ENCODE measurements at regions not wholly inside any gene's neighbourhood (a gene's known extent, or its start where the extent isn't known, plus 50 kb on each side); places are given as distances from the start of the nearest gene placed in this dataset.

DNA sequence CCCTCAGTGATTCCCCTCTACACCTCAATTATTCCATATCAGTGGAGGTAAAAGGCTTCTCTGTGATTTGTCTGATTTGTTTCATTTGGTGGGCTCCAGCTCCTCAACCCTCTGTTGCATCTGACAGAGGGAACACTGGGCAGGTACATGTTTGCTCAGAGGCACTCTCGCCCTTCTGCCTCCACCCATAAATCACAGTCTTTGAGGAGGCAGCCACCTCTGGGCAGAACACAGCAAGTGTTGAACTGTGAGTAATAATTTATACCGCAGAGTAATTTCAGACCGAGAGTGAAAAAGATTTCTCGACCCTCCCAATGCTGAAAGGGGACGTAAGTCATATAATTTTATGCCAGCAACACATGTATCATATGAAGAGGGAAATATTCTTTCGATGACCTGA is 330.1 kb upstream of the PBX1 start:
- in situ Hi-C loops (cut with HindIII; ENCODE audit: low sequenced_read_pairs), result no loop called here

DNA sequence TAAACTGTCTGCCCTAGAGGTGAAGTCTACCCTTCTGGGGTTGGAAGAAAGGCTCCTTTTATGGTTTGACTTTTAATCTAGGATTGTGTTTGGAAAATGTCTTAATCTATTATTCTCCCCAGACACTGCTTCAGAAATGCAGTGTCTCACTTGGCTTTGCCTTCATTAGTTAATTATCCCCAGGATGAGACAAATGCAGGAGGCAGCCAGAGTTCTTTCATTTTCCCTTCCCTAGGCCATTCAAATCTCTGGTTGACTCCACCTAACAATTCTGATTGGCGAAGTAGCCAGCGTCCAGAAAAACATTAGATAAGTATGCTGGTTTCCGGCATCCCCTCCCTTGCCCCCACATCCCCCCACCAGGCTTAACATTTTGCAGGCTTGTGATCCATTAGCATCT is 325.8 kb upstream of the PBX1 start:
- in situ Hi-C loops (cut with HindIII; ENCODE audit: low sequenced_read_pairs), result no loop called here

DNA sequence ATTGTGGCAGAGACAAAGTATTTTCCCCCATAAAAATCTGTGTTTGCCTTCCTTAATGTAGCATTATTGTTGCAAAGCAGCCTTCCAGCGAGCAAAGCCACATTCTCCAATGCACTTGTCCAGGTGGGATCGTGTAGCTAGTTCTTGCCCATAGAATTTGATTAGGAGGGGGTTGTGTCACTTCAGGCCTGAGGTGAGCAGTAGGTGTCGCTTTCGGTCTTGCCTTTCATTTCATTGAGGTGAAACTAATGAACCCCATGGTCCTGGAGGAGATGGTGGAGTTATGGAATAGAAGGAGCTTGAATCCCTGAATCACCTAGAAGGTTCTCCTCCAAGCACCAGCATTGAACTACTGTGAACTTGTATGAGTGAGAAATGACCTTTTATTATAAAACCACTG is 318.9 kb upstream of the PBX1 start:
- in situ Hi-C loops (cut with HindIII; ENCODE audit: low sequenced_read_pairs), result no loop called here

DNA sequence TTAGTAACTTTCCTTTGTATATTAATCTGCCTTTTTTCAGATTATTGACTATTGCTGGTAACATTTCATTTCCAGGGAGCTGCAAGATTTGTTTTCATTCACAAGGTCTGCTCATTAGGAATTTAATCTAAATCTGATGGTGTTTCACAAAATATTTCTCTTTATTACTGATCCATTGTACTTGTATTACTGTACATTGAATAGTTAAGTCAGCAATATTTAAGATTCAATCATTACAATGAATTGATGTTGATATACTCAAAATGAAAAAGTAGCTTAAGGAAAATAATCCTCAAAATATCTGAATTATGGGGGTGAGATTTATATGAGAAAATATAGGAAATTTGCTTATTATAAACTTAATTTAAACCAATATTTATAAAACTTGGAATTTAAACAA is 308.6 kb upstream of the PBX1 start:
- in situ Hi-C loops (cut with HindIII; ENCODE audit: low sequenced_read_pairs), result no loop called here

DNA sequence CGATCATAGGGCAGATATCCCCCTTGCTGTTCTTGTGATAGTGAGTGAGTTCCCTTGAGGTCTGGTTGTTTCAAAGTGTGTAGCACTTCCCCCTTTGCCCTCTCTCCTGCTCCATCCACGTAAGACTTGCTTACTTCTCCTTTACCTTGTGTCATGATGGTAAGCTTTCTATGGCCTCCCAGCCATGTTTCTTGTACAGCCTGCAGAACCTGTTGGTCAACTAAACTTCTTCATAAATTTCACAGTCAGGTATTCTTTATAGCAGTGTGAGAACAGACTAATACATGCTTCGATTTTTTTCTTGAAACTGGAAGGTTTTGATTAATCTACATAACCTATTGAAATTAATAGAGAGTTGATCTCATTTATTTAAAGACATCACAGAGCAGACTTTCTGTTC is 302.5 kb upstream of the PBX1 start:
- in situ Hi-C loops (cut with HindIII; ENCODE audit: low sequenced_read_pairs), result no loop called here

DNA sequence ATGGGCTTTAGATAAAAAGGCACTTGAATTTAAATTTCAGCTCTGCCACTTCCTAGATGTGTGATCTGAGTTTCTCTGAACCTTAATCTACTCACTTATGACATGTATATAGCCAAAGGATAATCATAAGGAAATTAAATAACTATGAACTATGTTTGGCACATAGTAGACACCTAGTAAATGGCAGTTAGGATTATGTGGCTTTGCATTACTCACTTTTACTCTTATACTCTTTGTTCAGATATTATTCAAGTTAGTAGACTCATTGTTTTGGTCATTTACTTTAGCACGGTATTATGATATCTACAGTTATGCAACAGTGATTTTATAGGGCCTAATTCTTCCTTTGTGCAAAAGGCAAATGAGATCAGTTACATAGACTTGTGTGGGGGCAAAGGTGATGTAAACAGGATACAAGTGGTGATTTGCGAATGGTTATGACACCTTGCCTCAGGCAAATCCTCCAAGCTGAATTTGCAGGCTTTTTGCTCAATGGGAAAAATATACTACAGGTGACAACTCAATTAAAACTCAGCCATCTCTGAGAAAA is 297.2 kb upstream of the PBX1 start:
- in situ Hi-C loops (cut with HindIII; ENCODE audit: low sequenced_read_pairs), result no loop called here

DNA sequence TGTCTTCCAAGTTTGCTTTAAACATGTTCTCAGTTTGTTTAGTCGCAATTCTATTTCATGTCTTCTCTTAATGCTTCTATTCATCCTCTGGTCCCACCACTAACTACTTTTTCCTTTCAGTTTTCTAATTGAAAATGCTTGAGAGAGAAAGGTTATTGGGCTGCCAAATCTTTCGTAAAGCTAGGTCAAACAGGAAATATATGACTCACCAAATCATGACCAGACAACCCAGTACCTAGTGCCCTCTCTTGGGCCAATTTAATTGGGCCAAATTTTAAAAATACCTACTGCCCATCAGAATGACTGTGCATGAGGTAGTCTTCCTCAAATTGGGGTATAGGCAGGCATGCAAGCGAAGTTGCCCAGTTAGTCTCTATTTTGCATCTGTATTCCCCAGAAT is 295.4 kb upstream of the PBX1 start:
- in situ Hi-C loops (cut with HindIII; ENCODE audit: low sequenced_read_pairs), result no loop called here

DNA sequence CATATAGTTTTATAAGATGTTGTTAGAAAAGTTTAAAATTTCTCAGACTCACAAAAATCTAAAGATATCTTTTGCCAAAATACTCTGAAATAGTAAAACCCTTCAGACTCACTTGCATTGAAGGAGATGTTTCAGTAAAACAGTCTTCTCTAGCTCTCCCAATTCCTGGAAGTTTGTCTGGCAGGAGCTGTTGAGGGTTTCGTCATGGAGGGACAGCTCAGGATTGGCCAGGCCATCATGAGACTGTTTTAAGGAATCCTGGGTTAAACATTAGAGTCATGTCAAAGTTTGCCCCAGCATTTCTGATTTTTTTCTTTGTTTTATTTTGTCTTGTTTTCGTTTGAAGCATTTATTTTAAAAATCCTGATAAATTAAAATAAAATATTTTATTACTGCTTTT is 293.8 kb upstream of the PBX1 start:
- in situ Hi-C loops (cut with HindIII; ENCODE audit: low sequenced_read_pairs), result no loop called here

DNA sequence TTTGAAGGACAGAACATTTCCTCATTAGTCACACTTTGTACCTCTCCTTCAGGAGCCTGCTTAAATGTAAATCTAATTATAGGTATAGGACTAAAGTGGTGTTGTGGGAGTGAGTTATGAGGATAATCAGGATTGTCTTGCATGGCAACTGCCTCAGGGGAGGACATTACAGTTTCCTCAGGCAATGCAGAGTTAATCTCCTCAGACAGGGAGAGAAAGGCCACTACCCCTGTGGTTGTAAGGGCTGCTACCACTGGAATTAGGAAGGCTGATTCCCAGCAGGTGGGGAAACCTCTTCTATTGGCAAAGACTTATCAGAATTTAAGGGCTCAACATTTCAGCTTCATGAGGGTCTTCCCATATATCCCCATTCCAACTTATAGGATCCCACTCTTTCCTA is 286.8 kb upstream of the PBX1 start:
- in situ Hi-C loops (cut with HindIII; ENCODE audit: low sequenced_read_pairs), result no loop called here

DNA sequence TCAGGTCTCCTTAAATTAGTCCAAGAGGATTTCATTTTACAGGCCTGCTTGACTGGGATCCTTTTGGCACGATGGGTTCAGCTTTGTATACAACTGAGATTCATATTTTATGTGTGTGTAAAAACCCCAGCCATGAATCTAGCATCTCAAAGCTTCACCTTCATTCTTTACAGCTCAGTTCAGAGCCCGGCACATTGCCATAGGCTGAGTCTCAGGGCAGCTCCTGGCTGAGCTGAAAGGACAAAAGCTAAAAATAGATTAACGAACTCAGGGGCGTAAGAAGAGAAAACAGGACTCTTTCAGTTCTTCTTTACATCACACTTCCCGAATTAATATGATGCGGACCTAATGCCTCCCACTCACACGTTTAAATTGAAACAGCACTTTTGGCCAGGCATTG is 262.8 kb upstream of the PBX1 start:
- in situ Hi-C loops (cut with HindIII; ENCODE audit: low sequenced_read_pairs), result no loop called here

DNA sequence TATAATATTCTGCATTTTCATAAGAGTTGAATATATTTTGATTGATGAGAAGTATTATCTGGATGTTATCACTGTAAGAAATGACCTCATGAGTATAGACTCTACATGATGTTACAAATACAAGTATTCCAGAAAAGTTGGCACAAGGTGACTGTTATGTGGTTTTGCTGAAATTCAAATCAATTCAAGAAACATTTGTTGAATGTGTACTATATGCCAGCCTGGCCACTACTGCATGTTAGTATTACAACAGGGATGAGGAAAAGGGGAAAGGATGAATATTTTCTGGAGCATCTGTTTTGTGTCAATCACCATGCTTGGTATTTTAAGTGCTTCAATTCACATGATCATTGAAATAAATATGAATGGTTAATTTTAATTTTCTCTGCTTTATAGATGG is 250.9 kb upstream of the PBX1 start:
- in situ Hi-C loops (cut with HindIII; ENCODE audit: low sequenced_read_pairs), result no loop called here

DNA sequence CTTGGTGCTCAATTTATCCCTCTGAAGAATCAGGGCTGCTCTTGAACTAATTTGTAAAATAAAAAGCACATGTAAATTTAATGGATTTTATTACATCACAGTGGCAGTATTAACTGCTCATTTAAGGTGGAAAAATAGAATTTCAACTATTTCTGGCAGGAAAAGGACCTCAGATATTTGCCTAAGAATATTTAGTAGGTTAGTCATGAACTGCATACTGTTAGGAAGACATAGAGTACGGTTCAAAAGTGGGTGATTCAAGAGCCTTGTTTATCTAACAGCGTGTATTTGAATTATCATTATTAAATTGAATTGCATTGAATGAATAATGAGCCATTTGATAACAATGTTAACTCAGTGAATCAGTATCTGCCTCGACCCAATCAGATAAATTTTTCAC is 248.8 kb upstream of the PBX1 start:
- in situ Hi-C loops (cut with HindIII; ENCODE audit: low sequenced_read_pairs), result no loop called here

DNA sequence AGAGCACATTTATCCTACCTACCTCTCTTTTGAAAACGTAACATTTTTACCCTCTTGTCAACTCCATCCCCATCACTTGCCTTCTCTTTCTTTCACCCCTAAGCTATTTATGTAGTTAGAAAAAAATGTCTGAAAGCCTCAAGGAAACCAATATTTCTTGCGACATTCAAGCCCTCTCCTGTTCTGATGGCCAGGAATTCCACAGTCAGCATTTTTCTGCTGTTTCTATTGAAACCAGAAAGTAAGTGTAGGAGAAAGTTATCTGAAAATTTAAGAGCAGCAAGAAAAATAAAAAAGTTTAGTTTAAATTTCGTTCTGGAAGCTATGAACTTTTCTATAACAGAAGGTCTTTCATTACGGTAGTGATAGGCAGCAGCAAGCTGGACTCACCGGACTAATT is 247.6 kb upstream of the PBX1 start:
- in situ Hi-C loops (cut with HindIII; ENCODE audit: low sequenced_read_pairs), result no loop called here

DNA sequence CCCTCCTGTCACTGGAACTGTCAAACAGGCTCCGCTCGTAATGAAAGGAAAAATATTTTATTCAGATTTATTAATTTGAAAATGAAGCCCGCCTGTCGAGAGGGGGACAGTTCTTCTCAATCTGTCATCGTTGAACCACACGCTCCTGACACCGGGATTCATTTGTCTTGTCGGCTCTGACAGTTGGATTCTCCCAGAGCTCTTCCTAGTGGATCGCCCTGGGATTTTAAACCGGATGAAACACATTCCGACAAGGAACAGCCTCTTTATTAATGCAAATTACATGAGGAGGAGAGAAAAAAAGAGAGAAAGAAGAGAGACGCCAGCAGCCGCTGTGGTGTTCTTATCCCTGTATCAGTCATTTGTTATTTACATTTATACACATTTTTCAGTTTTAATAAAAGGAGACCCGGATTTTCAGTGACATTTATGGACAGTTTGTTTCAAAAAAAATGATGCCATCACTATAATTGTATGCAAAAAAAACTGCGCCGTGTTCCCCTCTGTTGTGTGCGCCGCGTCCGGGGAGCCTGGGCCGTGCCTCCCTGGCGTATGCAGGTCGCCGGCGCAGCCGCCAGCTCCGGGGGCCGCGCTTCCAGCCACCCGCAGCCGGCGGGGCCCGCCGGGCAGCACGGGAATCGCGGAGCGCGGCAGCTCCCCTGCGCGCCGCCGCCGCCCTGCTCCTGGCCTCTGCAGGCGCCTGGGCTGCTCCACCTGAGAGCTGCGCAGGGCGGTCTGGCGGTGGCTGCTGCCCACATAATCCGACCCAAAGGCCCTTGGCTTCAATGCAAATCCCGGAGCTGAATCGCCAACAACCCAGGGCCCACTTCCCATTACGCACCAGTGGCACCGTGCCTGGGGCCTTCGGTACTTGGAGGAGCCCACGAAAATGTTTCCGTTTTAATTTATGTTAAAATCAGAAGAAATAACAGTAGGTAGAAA is 237.9 kb upstream of the PBX1 start:
- in situ Hi-C loops (cut with HindIII; ENCODE audit: low sequenced_read_pairs), result no loop called here

DNA sequence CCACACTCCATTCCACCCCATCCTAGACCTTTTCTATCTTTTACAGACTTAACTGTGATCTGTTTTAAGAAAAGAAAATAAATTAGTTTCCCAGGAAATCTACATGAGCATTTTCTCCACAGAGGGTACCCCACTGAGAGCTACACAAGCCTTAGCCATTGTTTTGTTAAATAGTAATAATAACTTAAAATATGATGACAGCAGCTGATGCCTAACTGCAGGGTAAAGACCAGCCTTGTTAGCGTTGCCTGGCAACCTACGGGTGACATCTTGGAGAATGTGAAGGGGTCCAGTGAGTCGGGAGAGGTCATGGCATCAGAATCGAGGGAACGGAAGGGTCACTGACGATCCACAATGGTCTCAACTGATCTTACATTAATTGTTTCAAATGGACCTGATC is 233.2 kb upstream of the PBX1 start:
- in situ Hi-C loops (cut with HindIII; ENCODE audit: low sequenced_read_pairs), result no loop called here

DNA sequence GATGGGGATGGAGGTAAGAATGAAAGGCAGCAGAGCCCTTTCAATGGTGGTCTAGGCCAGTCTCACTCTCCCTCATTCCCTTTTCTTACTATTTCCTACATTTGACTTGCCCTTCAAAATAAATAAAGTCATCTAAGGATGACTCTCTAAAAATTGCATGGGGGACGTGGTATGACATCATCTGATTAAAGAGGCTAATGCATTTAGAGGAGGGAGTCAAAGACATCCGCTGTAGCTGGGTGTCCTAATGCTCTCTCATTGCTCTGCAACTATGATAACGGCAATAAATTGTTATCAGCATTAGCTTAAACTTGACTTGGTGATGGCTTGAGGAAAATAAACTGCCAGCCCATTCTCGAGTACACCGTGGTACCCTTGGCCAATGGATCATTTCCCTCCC is 225.6 kb upstream of the PBX1 start:
- in situ Hi-C loops (cut with HindIII; ENCODE audit: low sequenced_read_pairs), result no loop called here

DNA sequence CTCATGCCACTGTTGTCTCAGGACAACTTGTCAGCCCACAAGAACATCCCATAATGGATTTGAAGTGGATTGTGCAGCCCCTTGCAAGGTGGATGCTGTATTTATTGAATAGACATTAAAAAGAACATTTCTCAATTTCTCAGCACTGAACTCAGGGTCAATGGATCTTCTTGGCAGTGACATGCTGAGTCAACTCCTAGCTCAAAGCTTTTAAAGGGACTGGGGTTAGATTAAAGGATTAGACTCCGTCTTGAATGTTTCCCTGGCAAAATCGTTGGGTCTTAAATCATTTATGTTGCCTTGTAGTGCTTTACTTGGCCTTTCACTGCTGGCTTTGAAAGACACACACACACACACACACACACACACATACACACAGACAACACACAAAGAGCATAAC is 221.6 kb upstream of the PBX1 start:
- in situ Hi-C loops (cut with HindIII; ENCODE audit: low sequenced_read_pairs), result no loop called here

DNA sequence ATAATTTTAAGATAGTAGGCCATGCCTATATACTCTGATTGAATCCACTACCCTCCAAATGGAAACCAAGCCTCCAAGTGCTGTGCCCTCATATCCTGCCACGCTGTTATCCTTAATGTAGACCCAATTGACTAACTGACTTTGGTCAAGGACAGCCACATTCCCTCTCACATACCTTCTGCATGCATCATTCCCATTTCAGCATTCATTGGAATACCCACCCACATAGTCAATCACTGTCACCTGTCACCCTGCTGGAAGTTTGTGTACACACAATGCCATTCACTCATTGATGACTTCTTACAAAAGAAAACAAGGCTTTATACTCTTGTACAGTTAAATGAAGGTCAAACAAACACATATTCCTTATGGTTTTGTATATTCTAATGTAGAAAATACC is 221.1 kb upstream of the PBX1 start:
- in situ Hi-C loops (cut with HindIII; ENCODE audit: low sequenced_read_pairs), result no loop called here

DNA sequence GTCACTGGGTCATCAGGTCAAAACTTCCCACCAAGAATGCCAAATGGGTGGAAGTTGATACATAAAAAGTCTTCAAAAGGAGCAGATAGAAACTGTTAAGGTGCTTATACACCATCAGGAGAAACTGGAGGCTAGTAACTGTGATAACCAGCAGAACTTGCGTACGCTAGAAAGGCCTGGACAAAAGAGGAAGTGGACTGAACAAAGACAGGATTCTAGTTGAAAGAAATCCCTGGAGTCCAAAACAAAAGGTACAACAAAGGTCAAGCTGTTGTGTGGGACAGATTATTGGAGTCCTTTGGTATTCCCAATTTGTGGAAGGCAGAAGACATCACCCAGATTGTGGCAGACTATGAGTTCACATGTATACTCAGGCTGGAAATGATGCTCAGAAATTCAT is 215.8 kb upstream of the PBX1 start:
- in situ Hi-C loops (cut with HindIII; ENCODE audit: low sequenced_read_pairs), result no loop called here

DNA sequence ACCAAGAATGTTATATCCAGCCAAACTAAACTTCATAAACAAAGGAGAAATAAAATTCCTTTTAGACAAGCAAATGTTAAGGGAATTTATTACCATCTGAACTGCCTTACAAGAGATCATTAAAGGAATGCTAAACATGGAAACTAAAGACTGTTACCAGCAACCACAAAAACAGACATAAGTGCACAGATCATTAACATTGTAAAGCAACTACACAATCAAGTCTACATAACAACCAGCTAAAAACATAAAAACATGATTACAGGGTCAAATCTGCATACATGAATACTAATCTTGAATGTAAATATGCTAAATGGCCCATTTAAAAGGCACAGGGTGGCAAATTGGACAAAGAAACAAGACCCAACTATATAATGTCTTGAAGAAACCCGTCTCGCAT is 211.0 kb upstream of the PBX1 start:
- in situ Hi-C loops (cut with HindIII; ENCODE audit: low sequenced_read_pairs), result no loop called here

DNA sequence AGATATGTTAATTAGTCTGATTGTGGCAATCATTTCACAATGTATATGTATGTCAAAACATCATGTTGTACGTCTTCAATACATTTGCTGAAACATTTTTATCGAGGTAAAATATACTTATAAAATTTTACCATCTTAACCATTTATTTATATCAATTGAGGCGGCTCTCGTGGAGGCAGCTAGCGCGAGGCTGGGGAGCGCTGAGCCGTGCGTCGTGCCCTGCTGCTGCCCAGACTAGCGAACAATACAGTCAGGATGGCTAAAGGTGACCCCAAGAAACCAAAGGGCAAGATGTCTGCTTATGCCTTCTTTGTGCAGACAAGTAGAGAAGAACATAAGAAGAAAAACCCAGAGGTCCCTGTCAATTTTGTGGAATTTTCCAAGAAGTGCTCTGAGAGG is 202.5 kb upstream of the PBX1 start:
- in situ Hi-C loops (cut with HindIII; ENCODE audit: low sequenced_read_pairs), result no loop called here

DNA sequence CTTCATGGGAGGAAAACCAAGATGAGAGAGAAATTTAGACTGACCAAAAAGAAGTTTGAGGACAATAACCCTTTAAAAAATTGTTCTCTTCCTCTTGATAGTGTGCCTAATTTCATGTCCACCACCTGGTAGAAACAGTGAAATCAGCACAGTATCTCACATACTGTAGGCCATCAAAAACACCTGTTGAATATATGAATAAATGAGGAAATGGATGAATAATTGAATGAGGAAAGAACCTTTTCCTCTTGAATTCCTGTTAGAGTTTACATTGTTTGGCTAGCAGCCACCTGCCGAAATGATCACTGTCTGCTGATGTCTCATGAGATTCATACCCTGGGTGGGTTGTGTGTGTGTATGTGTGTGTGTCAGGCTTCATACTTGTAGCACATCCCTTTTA is 198.7 kb upstream of the PBX1 start:
- in situ Hi-C loops (cut with HindIII; ENCODE audit: low sequenced_read_pairs), result no loop called here

DNA sequence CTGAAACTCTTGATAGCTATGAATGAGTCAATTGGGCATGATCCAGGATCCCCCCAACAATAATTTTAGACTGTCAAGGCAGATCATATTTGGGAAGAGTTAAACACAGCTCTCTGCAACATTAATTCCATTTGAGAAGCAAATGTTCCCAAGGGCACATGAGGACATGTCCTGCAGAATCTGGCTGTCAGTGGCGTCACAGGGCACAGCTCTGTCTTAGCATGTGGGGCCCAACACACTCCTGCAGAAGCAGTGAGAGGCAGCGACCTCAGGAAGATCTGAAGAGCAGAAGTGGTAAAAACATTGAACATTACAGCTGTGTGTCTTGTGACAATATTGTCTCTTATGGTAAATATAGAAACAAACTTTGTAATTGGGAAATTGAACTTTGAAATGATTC is 197.1 kb upstream of the PBX1 start:
- in situ Hi-C loops (cut with HindIII; ENCODE audit: low sequenced_read_pairs), result no loop called here
